A549 (cell line): ENCODE measurements at regions not wholly inside any gene's neighbourhood (a gene's known extent, or its start where the extent isn't known, plus 50 kb on each side); places are given as distances from the start of the nearest gene placed in this dataset.

Experiments
- ATAC-seq, 2 experiments: fragments of 200-7000 bp in 1 of 2; fragments of >200 bp in 1 of 2; cut with Nextera tagmentation in 1 of 2; cut with Tn5 transposase in 1 of 2; 3 replicates each; pipeline versions ENCODE4 v1.8.0 to v1.9.1; 2018 to 2020; ENCODE audit warnings: mild to moderate bottlenecking in 1 of 2, moderate library complexity in 1 of 2
- CTCF ChIA-PET: fragments of 300-600 bp; sonication (Branson Sonifier 250); formaldehyde crosslinking; extraction: SDS; loops from one replicate; lab custom pipeline; 2021; ENCODE audit warnings: antibody characterized with exemption, inconsistent platforms; lab: Yijun Ruan, JAX
- POLR2A ChIA-PET: fragments of 350-600 bp; formaldehyde crosslinking; extraction: SDS; loops from one replicate; lab custom pipeline; 2021; ENCODE audit warnings: antibody characterized with exemption, inconsistent platforms; lab: Yijun Ruan, JAX
- DNase-seq, 2 experiments: peaks; one replicate each; pipeline versions ENCODE4 v3.0.0 to v3.0.0-alpha.2; 2011 to 2016; ENCODE audit warnings: low read depth in 1 of 2, low spot score in 1 of 2
- FAIRE-seq: peaks from 2 replicates; lab custom pipeline; 2011; peaks lifted over from hg19 to GRCh38; lab: Jason Lieb, UNC
- H3K27ac ChIP-seq, 2 experiments: fragments of >200 bp; sonication (Bioruptor Twin); formaldehyde crosslinking; 3 replicates each; pipeline ENCODE4 v1.5.1; 2016 to 2017
- H3K4me1 ChIP-seq: fragments of >200 bp; sonication (Bioruptor Twin); formaldehyde crosslinking; 3 replicates; pipeline ENCODE4 v1.6.1; 2016
- H3K4me2 ChIP-seq: fragments of >200 bp; sonication (Bioruptor Twin); formaldehyde crosslinking; 3 replicates; pipeline ENCODE4 v1.6.1; 2016
- H3K4me3 ChIP-seq: fragments of >200 bp; sonication (Bioruptor Twin); formaldehyde crosslinking; 3 replicates; pipeline ENCODE4 v1.5.1; 2016
- H3K9me3 ChIP-seq: fragments of >200 bp; sonication (Bioruptor Twin); formaldehyde crosslinking; 3 replicates; pipeline ENCODE4 v1.6.1; 2016
- BHLHE40 ChIP-seq: IDR thresholded peaks from 2 replicates; pipeline ENCODE4 v1.6.1; 2012; ENCODE audit warnings: low read depth, low read length, inconsistent platforms
- CBX8 ChIP-seq: fragments of 200-600 bp; sonication (generic); IDR thresholded peaks from 2 replicates; pipeline ENCODE4 v1.6.1; 2016
- CHD2 ChIP-seq: fragments of 150-350 bp; IDR thresholded peaks from 2 replicates; pipeline ENCODE4 v1.6.1; 2014; ENCODE audit warnings: low read length; ENCODE audit not compliant: partially characterized antibody
- CTCF ChIP-seq: fragments of >200 bp; sonication (Bioruptor Twin); formaldehyde crosslinking; IDR thresholded peaks from 3 replicates; pipeline ENCODE4 v1.5.1; 2016
- EHF ChIP-seq: fragments of 250-450 bp; sonication (Bioruptor Pico); IDR thresholded peaks from 2 replicates; pipeline ENCODE4 v1.5.0; 2020; ENCODE audit warnings: mild to moderate bottlenecking
- ELK1 ChIP-seq: fragments of 150-350 bp; IDR thresholded peaks from 2 replicates; pipeline ENCODE4 v1.6.1; 2014; ENCODE audit warnings: low read depth, mild to moderate bottlenecking, low read length
- EP300 ChIP-seq, 2 experiments: fragments of >200 bp; sonication (Bioruptor Twin); formaldehyde crosslinking; IDR thresholded peaks; 2 replicates in 1 of 2; 3 replicates in 1 of 2; pipeline ENCODE4 v1.6.1; 2016 to 2017
- ESRRA ChIP-seq: fragments of 150-350 bp; IDR thresholded peaks from 2 replicates; pipeline ENCODE4 v1.6.1; 2014; ENCODE audit warnings: mild to moderate bottlenecking, low read length, borderline replicate concordance
- HDAC2 ChIP-seq: fragments of 200-600 bp; sonication (generic); IDR thresholded peaks from 2 replicates; pipeline ENCODE4 v1.6.1; 2016
- HES2 ChIP-seq: fragments of >200 bp; sonication (Bioruptor Twin); formaldehyde crosslinking; IDR thresholded peaks from 2 replicates; pipeline ENCODE4 v1.6.1; 2016
- HEYL ChIP-seq: fragments of 250-450 bp; sonication (Bioruptor Pico); IDR thresholded peaks from 2 replicates; pipeline ENCODE4 v1.8.0; 2021; ENCODE audit warnings: mild to moderate bottlenecking, moderate library complexity
- HOXA7 ChIP-seq: fragments of 250-450 bp; sonication (Bioruptor Pico); IDR thresholded peaks from 2 replicates; pipeline ENCODE4 v1.5.0; 2020; ENCODE audit warnings: mild to moderate bottlenecking, moderate library complexity
- KDM5A ChIP-seq: fragments of 200-600 bp; sonication (generic); IDR thresholded peaks from 2 replicates; pipeline ENCODE4 v1.6.1; 2016; ENCODE audit warnings: antibody characterized with exemption, mild to moderate bottlenecking
- MAFK ChIP-seq: fragments of 450-650 bp; IDR thresholded peaks from 2 replicates; pipeline ENCODE4 v1.6.1; 2014; ENCODE audit not compliant: partially characterized antibody
- MAZ ChIP-seq: fragments of 150-350 bp; IDR thresholded peaks from 2 replicates; pipeline ENCODE4 v1.6.1; 2014; ENCODE audit warnings: antibody characterized with exemption, low read depth, low read length, borderline replicate concordance
- NFE2L2 ChIP-seq: fragments of 150-350 bp; conservative IDR thresholded peaks from 2 replicates; pipeline ENCODE4 v1.6.1; 2014; ENCODE audit warnings: low read length
- PBX3 ChIP-seq: IDR thresholded peaks from 2 replicates; pipeline ENCODE4 v1.6.1; 2012
- RARB ChIP-seq: fragments of 250-450 bp; sonication (Bioruptor Pico); IDR thresholded peaks from 2 replicates; pipeline ENCODE4 v1.8.0; 2021; ENCODE audit warnings: mild to moderate bottlenecking, moderate library complexity
- RCOR1 ChIP-seq: fragments of 150-350 bp; IDR thresholded peaks from 2 replicates; pipeline ENCODE4 v1.6.1; 2014; ENCODE audit warnings: antibody characterized with exemption, low read length, low read depth
- SREBF2 ChIP-seq: fragments of 450-650 bp; IDR thresholded peaks from 2 replicates; pipeline ENCODE4 v1.6.1; 2014; ENCODE audit warnings: mild to moderate bottlenecking, moderate library complexity
- TP53 ChIP-seq: fragments of 250-450 bp; sonication (Bioruptor Pico); IDR thresholded peaks from 2 replicates; pipeline ENCODE4 v1.5.0; 2021; ENCODE audit warnings: mild to moderate bottlenecking, moderate library complexity
- ZSCAN20 ChIP-seq: fragments of 250-450 bp; sonication (Bioruptor Pico); IDR thresholded peaks from 2 replicates; pipeline ENCODE4 v1.8.0; 2022; ENCODE audit warnings: mild to moderate bottlenecking, moderate library complexity
- WGBS: methylation state at CpG from one replicate; pipeline ENCODE4 v1.1.6; 2017; ENCODE audit errors: missing lambda C conversion rate; 5-methylcytosine and 5-hydroxymethylcytosine counted together
- TF ChIP-seq, protein P1 (sequence below): IDR thresholded peaks from 2 replicates; pipeline ENCODE4 v1.6.1; 2012; ENCODE audit warnings: low read depth, borderline replicate concordance
- TF ChIP-seq, protein P2 (sequence below): fragments of 450-650 bp; IDR thresholded peaks from 2 replicates; pipeline ENCODE4 v1.6.1; 2014; ENCODE audit warnings: antibody characterized with exemption
- TF ChIP-seq, protein P3 (sequence below): IDR thresholded peaks from 2 replicates; pipeline ENCODE4 v1.6.1; 2012
- TF ChIP-seq, protein P4 (sequence below): fragments of 250-450 bp; sonication (Bioruptor Pico); IDR thresholded peaks from 2 replicates; pipeline ENCODE4 v1.5.0; 2020; ENCODE audit warnings: low read depth, mild to moderate bottlenecking, moderate library complexity

DNA sequence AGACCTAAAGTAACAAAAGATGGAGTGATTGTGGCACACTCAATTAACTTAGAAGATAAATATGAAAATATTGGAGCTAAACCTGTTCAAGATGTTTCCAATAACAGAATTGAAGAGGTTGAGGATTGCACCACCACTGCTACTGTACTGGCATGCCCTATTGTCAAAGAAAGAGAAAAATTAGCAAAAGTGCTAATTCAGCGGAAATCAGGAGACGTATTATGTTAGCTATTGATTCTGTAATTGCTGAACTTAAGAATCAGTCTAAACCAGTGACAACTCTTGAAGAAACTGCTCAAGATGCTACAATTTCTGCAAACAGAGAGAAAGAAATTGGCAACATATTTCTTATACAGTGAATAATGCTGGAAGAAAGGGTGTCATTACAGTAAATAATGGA lies 754.4 kb downstream of the CDH18 start:
- no peak for TF ChIP-seq EHF
- TF ChIP-seq MAFK: peak; percentile 88
- ChIA-PET CTCF (no interaction called here), POLR2A (no interaction called here)
- 51% methylated on average over 2 of the region's 2 CpGs for WGBS
- no peak for DNase-seq
- ATAC-seq: no peak
- Histone ChIP-seq H3K4me1 (no peaks in the 10 kb centered on the region), H3K27ac (no peak overlapping the region), H3K9me3 (no peaks in the 10 kb centered on the region), H3K4me2 (no peak overlapping the region), H3K4me3 (no peak overlapping the region)
- FAIRE-seq: no peak

DNA sequence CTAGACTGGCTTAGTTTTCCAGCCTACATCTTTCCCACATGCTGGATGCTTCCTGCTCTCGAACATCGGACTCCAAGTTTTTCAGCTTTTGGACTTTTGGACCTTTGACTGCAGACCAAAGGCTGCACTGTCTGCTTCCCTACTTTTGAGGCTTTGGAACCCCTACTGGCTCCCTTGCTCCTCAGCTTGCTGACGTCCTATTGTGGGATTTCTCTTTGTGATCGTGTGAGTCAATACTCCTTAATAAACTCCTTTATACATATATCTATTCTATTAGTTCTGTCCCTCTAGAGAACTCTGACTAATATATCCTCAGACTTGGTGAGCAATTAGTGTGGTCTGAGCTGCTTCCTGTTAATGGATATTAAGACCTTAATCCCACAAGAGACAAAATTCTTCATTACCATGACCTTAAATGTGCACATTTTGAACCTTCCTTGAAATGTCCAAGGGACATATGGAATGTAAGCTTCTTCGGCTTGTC lies 752.9 kb downstream of the CDH18 start:
- POLR2A ChIA-PET: no interaction called here
- Histone ChIP-seq H3K27ac (no peak overlapping the region), H3K4me1 (no peaks in the 10 kb centered on the region), H3K4me3 (no peak overlapping the region)
- no peak for DNase-seq
- FAIRE-seq: no peak
- ATAC-seq: no peak
- TF ChIP-seq HES2 (no peak), EHF (no peak), EP300 (IDR thresholded peaks at IDR 0.05) (no peak), CTCF (no peak), ESRRA (no peak), MAZ (no peak), ELK1 (no peak), HDAC2 (no peak), BHLHE40 (no peak), PBX3 (no peak)
- TF ChIP-seq, protein P1, sequence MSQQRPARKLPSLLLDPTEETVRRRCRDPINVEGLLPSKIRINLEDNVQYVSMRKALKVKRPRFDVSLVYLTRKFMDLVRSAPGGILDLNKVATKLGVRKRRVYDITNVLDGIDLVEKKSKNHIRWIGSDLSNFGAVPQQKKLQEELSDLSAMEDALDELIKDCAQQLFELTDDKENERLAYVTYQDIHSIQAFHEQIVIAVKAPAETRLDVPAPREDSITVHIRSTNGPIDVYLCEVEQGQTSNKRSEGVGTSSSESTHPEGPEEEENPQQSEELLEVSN: no peak
- TF ChIP-seq, protein P2, sequence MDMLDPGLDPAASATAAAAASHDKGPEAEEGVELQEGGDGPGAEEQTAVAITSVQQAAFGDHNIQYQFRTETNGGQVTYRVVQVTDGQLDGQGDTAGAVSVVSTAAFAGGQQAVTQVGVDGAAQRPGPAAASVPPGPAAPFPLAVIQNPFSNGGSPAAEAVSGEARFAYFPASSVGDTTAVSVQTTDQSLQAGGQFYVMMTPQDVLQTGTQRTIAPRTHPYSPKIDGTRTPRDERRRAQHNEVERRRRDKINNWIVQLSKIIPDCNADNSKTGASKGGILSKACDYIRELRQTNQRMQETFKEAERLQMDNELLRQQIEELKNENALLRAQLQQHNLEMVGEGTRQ: no peak
- TF ChIP-seq, all 56 proteins: peak for 0
- CTCF ChIA-PET: interaction anchor here (0.9 kb wide), 1 partner anchor 72 kb away, joined by 3 read pairs; no protein-coding TSS in a partner anchor
- 12% methylated on average over 5 of the region's 5 CpGs for WGBS
- H3K4me2 ChIP-seq: no peak overlapping the region
- H3K9me3 ChIP-seq: no peaks in the 10 kb centered on the region

DNA sequence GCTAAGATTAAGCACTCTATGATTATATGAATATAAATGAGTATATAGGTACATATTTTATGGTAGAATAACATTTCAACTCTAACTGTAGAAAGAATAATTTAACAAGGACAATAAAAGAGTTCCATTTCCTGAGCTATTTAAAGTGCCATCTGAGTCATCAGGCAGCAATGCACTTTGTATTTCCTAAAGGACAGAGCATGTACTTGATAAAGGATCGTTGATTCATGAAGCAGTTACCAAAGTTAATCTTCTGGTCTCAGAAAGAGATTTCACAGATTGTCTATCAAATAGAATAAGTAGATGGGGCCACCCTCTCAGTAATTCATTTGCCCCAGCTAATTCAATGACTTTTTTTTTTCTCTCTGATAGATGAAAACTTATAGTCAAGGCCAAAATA lies 747.8 kb downstream of the CDH18 start:
- no peaks in the 10 kb centered on the region for H3K9me3 ChIP-seq
- ChIA-PET POLR2A (no interaction called here), CTCF (no interaction called here)
- WGBS: 2% methylated on average over 1 of the region's 1 CpG
- ATAC-seq (no peak), FAIRE-seq (no peak), DNase-seq (no peak)
- no peak overlapping the region for H3K4me3 ChIP-seq
- no peaks in the 10 kb centered on the region for H3K4me1 ChIP-seq
- H3K27ac ChIP-seq: no peak overlapping the region
- H3K4me2 ChIP-seq: no peak overlapping the region
- TF ChIP-seq RCOR1 (no peak), ZSCAN20 (no peak), TP53 (CRISPR knock-in tag) (no peak), HDAC2 (no peak), SREBF2 (no peak), CHD2 (no peak), KDM5A (no peak), RARB (CRISPR knock-in tag) (no peak), HOXA7 (CRISPR knock-in tag) (no peak), HEYL (CRISPR knock-in tag) (no peak), CBX8 (no peak), NFE2L2 (no peak), ELK1 (no peak), MAZ (no peak)
- TF ChIP-seq, protein P1: no peak
- TF ChIP-seq, protein P3, sequence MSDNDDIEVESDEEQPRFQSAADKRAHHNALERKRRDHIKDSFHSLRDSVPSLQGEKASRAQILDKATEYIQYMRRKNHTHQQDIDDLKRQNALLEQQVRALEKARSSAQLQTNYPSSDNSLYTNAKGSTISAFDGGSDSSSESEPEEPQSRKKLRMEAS: no peak
- TF ChIP-seq, protein P4, sequence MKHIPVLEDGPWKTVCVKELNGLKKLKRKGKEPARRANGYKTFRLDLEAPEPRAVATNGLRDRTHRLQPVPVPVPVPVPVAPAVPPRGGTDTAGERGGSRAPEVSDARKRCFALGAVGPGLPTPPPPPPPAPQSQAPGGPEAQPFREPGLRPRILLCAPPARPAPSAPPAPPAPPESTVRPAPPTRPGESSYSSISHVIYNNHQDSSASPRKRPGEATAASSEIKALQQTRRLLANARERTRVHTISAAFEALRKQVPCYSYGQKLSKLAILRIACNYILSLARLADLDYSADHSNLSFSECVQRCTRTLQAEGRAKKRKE (CRISPR knock-in tag): no peak
